ENCODE measurements at regions not wholly inside any gene's neighbourhood (a gene's known extent, or its start where the extent isn't known, plus 50 kb on each side); places are given as distances from the start of the nearest gene placed in this dataset.

- no peaks in the 10 kb centered on the region for H3K4me1 ChIP-seq
- intact Hi-C loops (cut with DNase I; ENCODE audit: low total_unique reads) = no loop called here
These were observed 177.9 kb upstream of the KCNN2 start for GRCh38 chr5:114184006-114184405.

GRCh38 chr5:114185274-114185673 lies 176.6 kb upstream of the KCNN2 start:
- H3K9me3 ChIP-seq = peaks cover 0 to 31% (median 12%) of the 10 kb centered on the region in 8 donors
- no peaks in the 10 kb centered on the region for H3K36me3 ChIP-seq
- DNase-seq = no peak
- peak overlapping the region in 6 of 8 donors; percentile 7 to 55 (median 47) for H3K27ac ChIP-seq
- no peaks in the 10 kb centered on the region for H3K4me1 ChIP-seq
- no peaks in the 10 kb centered on the region for H3K27me3 ChIP-seq (replicated peaks in 1 of 7)
- H3K4me3 ChIP-seq = peak overlapping the region in 1 of 8 donors; percentile 6
- 46 to 66% (median 62%) methylated on average over 8 of the region's 8 CpGs for WGBS, 5 donors
- intact Hi-C loops (cut with DNase I; ENCODE audit: low total_unique reads) = no loop called here
- no peak for TF ChIP-seq CTCF (IDR thresholded peaks at IDR 0.05 in 8 of 11, conservative IDR thresholded peaks at IDR 0.05 in 3 of 11)
- peak in 1 of 3 donors; percentile 16 for TF ChIP-seq POLR2AphosphoS5 (IDR thresholded peaks at IDR 0.05)

More at GRCh38 chr5:114184006-114184405, 177.9 kb upstream of the KCNN2 start:
- DNase-seq = no peak
- H3K27ac ChIP-seq = no peak overlapping the region
- no peaks in the 10 kb centered on the region for H3K36me3 ChIP-seq
- H3K4me3 ChIP-seq = no peak overlapping the region
- H3K27me3 ChIP-seq (replicated peaks in 1 of 7) = no peaks in the 10 kb centered on the region
- 49 to 66% (median 55%) methylated on average over 1 of the region's 1 CpG for WGBS, 5 donors
- no peak for TF ChIP-seq POLR2AphosphoS5 (IDR thresholded peaks at IDR 0.05)
- no peak for TF ChIP-seq CTCF (IDR thresholded peaks at IDR 0.05 in 8 of 11, conservative IDR thresholded peaks at IDR 0.05 in 3 of 11)
- no peak for TF ChIP-seq POLR2A (IDR thresholded peaks at IDR 0.05)
- peaks cover 0 to 31% (median 12%) of the 10 kb centered on the region in 8 donors for H3K9me3 ChIP-seq

- no peak for TF ChIP-seq POLR2A (IDR thresholded peaks at IDR 0.05)
- TF ChIP-seq POLR2AphosphoS5 (IDR thresholded peaks at IDR 0.05) = no peak
- TF ChIP-seq CTCF (IDR thresholded peaks at IDR 0.05 in 8 of 11, conservative IDR thresholded peaks at IDR 0.05 in 3 of 11) = no peak
- intact Hi-C loops (cut with DNase I; ENCODE audit: low total_unique reads) = no loop called here
- WGBS, 5 donors = 34 to 59% (median 46%) methylated on average over 1 of the region's 1 CpG
These were observed 170.4 kb upstream of the KCNN2 start for GRCh38 chr5:114191441-114191840.

GRCh38 chr5:114192108-114192507 lies 169.8 kb upstream of the KCNN2 start:
- intact Hi-C loops (cut with DNase I; ENCODE audit: low total_unique reads) = no loop called here
- Histone ChIP-seq H3K27ac (no peak overlapping the region), H3K27me3 (replicated peaks in 1 of 7) (no peaks in the 10 kb centered on the region), H3K36me3 (no peaks in the 10 kb centered on the region), H3K4me3 (no peak overlapping the region), H3K4me1 (no peaks in the 10 kb centered on the region), H3K9me3 (peaks cover 0 to 9% (median 0%) of the 10 kb centered on the region in 8 donors)
- DNase-seq = no peak
- WGBS, 5 donors = 80 to 93% (median 88%) methylated on average over 3 of the region's 3 CpGs
- TF ChIP-seq POLR2AphosphoS5 (IDR thresholded peaks at IDR 0.05) = no peak
- TF ChIP-seq CTCF (IDR thresholded peaks at IDR 0.05 in 8 of 11, conservative IDR thresholded peaks at IDR 0.05 in 3 of 11) = no peak
- TF ChIP-seq POLR2A (IDR thresholded peaks at IDR 0.05) = no peak

More at GRCh38 chr5:114191441-114191840, 170.4 kb upstream of the KCNN2 start:
- peaks cover 0 to 9% (median 0%) of the 10 kb centered on the region in 8 donors for H3K9me3 ChIP-seq
- H3K27ac ChIP-seq = no peak overlapping the region
- H3K4me1 ChIP-seq = no peaks in the 10 kb centered on the region
- no peak overlapping the region for H3K4me3 ChIP-seq
- H3K27me3 ChIP-seq (replicated peaks in 1 of 7) = no peaks in the 10 kb centered on the region
- no peaks in the 10 kb centered on the region for H3K36me3 ChIP-seq
- no peak for DNase-seq
